K562 (cell line): ENCODE measurements at regions not wholly inside any gene's neighbourhood (a gene's known extent, or its start where the extent isn't known, plus 50 kb on each side); places are given as distances from the start of the nearest gene placed in this dataset.

Experiments used
- ATAC-seq: fragments of 200-7000 bp; cut with Tn5 transposase; 3 replicates; pipeline ENCODE4 v1.9.1; 2020; ENCODE audit warnings: moderate library complexity
- BruUV-seq: library from RNA; stranded (reverse); fragments of 400-500 nt; replicated peaks from 2 replicates; lab custom pipeline; 2021; lab: Mats Ljungman, UMichigan
- CTCF ChIA-PET: fragments of 300-600 bp; formaldehyde crosslinking; extraction: SDS; loops from one replicate; lab custom pipeline; 2021; ENCODE audit warnings: low intra/inter-chr PET ratio; lab: Yijun Ruan, JAX
- POLR2A ChIA-PET: fragments of 300-600, 350-650 bp; sonication (Branson Sonifier 250); formaldehyde crosslinking; extraction: SDS; loops from one replicate; lab custom pipeline; 2021; ENCODE audit warnings: antibody characterized with exemption, inconsistent platforms; lab: Yijun Ruan, JAX
- DNase-seq, 4 experiments: peaks; one replicate each; pipeline versions ENCODE4 v3.0.0 to v3.0.0-alpha.2; 2011 to 2018; ENCODE audit warnings: low spot score in 3 of 4, mixed read lengths in 3 of 4; ENCODE audit errors: extremely low read depth in 1 of 4
- FAIRE-seq: peaks from 2 replicates; lab custom pipeline; 2011; peaks lifted over from hg19 to GRCh38; lab: Jason Lieb, UNC
- H2AFZ ChIP-seq: 2 replicates; pipeline ENCODE4 v1.6.0; 2011; ENCODE audit warnings: low read depth, low read length, control low read depth, inconsistent platforms
- H3K27ac ChIP-seq: fragments of 200-600 bp; 3 replicates; pipeline ENCODE4 v1.8.0; 2011; ENCODE audit warnings: low read depth, mild to moderate bottlenecking, control low read depth, inconsistent platforms, low read length, moderate library complexity, mixed read lengths; ENCODE audit errors: extremely low read depth
- H3K27me3 ChIP-seq, 2 experiments: fragments of 300-600 bp in 1 of 2; 2 replicates in 1 of 2; 3 replicates in 1 of 2; pipeline versions ENCODE4 v1.6.0 to v1.8.0; 2011; ENCODE audit warnings: inconsistent platforms in 2 of 2, low read length in 2 of 2, mild to moderate bottlenecking in 1 of 2, mixed read lengths in 1 of 2, moderate library complexity in 1 of 2; ENCODE audit not compliant: control insufficient read depth in 2 of 2, insufficient read depth in 2 of 2
- H3K36me3 ChIP-seq: fragments of 300-600 bp; 3 replicates; pipeline ENCODE4 v1.8.0; 2011; ENCODE audit warnings: mild to moderate bottlenecking, low read length, inconsistent platforms; ENCODE audit not compliant: control insufficient read depth, insufficient read depth
- H3K4me1 ChIP-seq, 2 experiments: fragments of 200-600 bp in 1 of 2; replicated peaks in 1 of 2; 2 replicates in 1 of 2; 3 replicates in 1 of 2; pipeline versions ENCODE4 v1.5.1 to v1.8.0; 2011; ENCODE audit warnings: inconsistent platforms in 2 of 2, low read length in 2 of 2, mild to moderate bottlenecking in 1 of 2, mixed read lengths in 1 of 2, moderate library complexity in 1 of 2; ENCODE audit not compliant: control insufficient read depth in 2 of 2, insufficient read depth in 2 of 2
- H3K4me2 ChIP-seq: 2 replicates; pipeline ENCODE4 v1.6.1; 2011; ENCODE audit warnings: low read length, control low read depth, inconsistent platforms, mixed read lengths; ENCODE audit not compliant: insufficient read depth
- H3K4me3 ChIP-seq: fragments of 200-600 bp; sonication (generic), shearing (Covaris generic); 2 replicates; pipeline ENCODE4 v1.5.1; 2016; ENCODE audit warnings: control low read depth, inconsistent platforms
- H3K79me2 ChIP-seq: fragments of 200-600 bp; 3 replicates; pipeline ENCODE4 v1.8.0; 2011; ENCODE audit warnings: low read length, inconsistent platforms; ENCODE audit not compliant: control insufficient read depth, insufficient read depth
- H3K9ac ChIP-seq, 2 experiments: 2 replicates each; pipeline versions ENCODE4 v1.6.0 to v1.6.1; 2011; ENCODE audit warnings: low read depth in 2 of 2, low read length in 2 of 2, control low read depth in 1 of 2, inconsistent platforms in 1 of 2, mild to moderate bottlenecking in 1 of 2, mixed read lengths in 1 of 2; ENCODE audit not compliant: insufficient read depth in 1 of 2
- H3K9me1 ChIP-seq: one replicate; pipeline ENCODE4 v1.6.0; 2011; ENCODE audit warnings: inconsistent platforms, mild to moderate bottlenecking, low read length, moderate library complexity; ENCODE audit not compliant: control insufficient read depth, insufficient read depth
- H3K9me3 ChIP-seq: replicated peaks from 2 replicates; pipeline ENCODE4 v1.5.1; 2011; ENCODE audit warnings: low read depth, low read length, inconsistent platforms; ENCODE audit not compliant: control insufficient read depth, insufficient read depth
- H4K20me1 ChIP-seq: replicated peaks from 2 replicates; pipeline ENCODE4 v1.6.1; 2011; ENCODE audit warnings: low read length, inconsistent platforms, mixed read lengths; ENCODE audit not compliant: control insufficient read depth, insufficient read depth
- COPS2 ChIP-seq: fragments of 450-650 bp; conservative IDR thresholded peaks from 2 replicates; pipeline ENCODE4 v1.6.1; 2016; ENCODE audit warnings: mild to moderate bottlenecking, moderate library complexity
- CSDE1 ChIP-seq, 2 experiments: fragments of 450-650 bp; IDR thresholded peaks; 2 replicates each; pipeline ENCODE4 v1.6.1; 2016; ENCODE audit warnings: mild to moderate bottlenecking in 1 of 2
- E2F6 ChIP-seq, 2 experiments: IDR thresholded peaks; 2 replicates each; pipeline ENCODE4 v1.6.1; 2011; ENCODE audit warnings: borderline replicate concordance in 1 of 2, control low read depth in 1 of 2, low read depth in 1 of 2, low read length in 1 of 2, mild to moderate bottlenecking in 1 of 2, mixed read lengths in 1 of 2, moderate library complexity in 1 of 2; ENCODE audit not compliant: insufficient read depth in 1 of 2, insufficient read length in 1 of 2, poor library complexity in 1 of 2, severe bottlenecking in 1 of 2; ENCODE audit errors: extremely low read depth in 1 of 2
- HIVEP1 ChIP-seq: fragments of 250-450 bp; sonication (Bioruptor Pico); IDR thresholded peaks from 2 replicates; pipeline ENCODE4 v1.4.0; 2020; ENCODE audit warnings: mild to moderate bottlenecking
- HMG20B ChIP-seq: fragments of 250-450 bp; sonication (Bioruptor Pico); IDR thresholded peaks from 2 replicates; pipeline ENCODE4 v1.5.0; 2021; ENCODE audit warnings: mild to moderate bottlenecking
- HNRNPLL ChIP-seq: fragments of 200-400 bp; formaldehyde crosslinking; IDR thresholded peaks from 2 replicates; pipeline ENCODE4 v1.6.1; 2017; ENCODE audit warnings: low read length, low read depth, mild to moderate bottlenecking; ENCODE audit not compliant: poor library complexity, severe bottlenecking
- PML ChIP-seq: IDR thresholded peaks from 2 replicates; pipeline ENCODE4 v1.6.1; 2012; ENCODE audit warnings: low read length, inconsistent platforms
- RERE ChIP-seq: sonication (generic); formaldehyde crosslinking; IDR thresholded peaks from 2 replicates; pipeline ENCODE4 v1.8.0; 2023; ENCODE audit warnings: missing genetic modification reagents, mild to moderate bottlenecking, borderline replicate concordance
- THRAP3 ChIP-seq: fragments of 450-650 bp; IDR thresholded peaks from 2 replicates; pipeline ENCODE4 v1.6.1; 2016; ENCODE audit warnings: mild to moderate bottlenecking, inconsistent platforms, borderline replicate concordance
- VEZF1 ChIP-seq: fragments of 200-800 bp; sonication (Bioruptor generic); IDR thresholded peaks from 2 replicates; pipeline ENCODE4 v1.6.1; 2017; ENCODE audit warnings: missing genetic modification characterization, missing compliant biosample characterization
- YY1 ChIP-seq, 3 experiments: IDR thresholded peaks; 2 replicates each; pipeline ENCODE4 v1.6.1; 2011; ENCODE audit warnings: low read length in 2 of 3, mild to moderate bottlenecking in 2 of 3, moderate library complexity in 2 of 3, borderline replicate concordance in 1 of 3, control low read depth in 1 of 3, low read depth in 1 of 3; ENCODE audit not compliant: insufficient read depth in 3 of 3, insufficient replicate concordance in 2 of 3, control insufficient read depth in 1 of 3, insufficient read length in 1 of 3; ENCODE audit errors: extremely low read depth in 1 of 3
- ZNF778 ChIP-seq: fragments of 450-650 bp; formaldehyde crosslinking; IDR thresholded peaks from 2 replicates; pipeline ENCODE4 v1.4.0; 2020; ENCODE audit warnings: mild to moderate bottlenecking, moderate library complexity
- WGBS: fragments of 100-300 bp; shearing (Covaris generic); methylation state at CpG from one replicate; pipeline ENCODE4 v1.1.6; 2016; ENCODE audit warnings: low coverage, mixed read lengths; ENCODE audit not compliant: insufficient coverage; ENCODE audit errors: missing lambda C conversion rate; 5-methylcytosine and 5-hydroxymethylcytosine counted together
- in situ Hi-C: fragments of 300-500 bp; cut with MboI; formaldehyde crosslinking; loops from 4 replicates; pipeline ENCODE4 v1.15.0; 2018; ENCODE audit warnings: inconsistent platforms, mixed read lengths
- intact Hi-C: fragments of 100-400 bp; cut with micrococcal nuclease; formaldehyde crosslinking; loops from 2 replicates; pipeline ENCODE4 v1.14.2; 2022

- TF ChIP-seq E2F6 (IDR thresholded peaks at IDR 0.05; ENCODE audit: borderline replicate concordance in 1 of 2, extremely low read depth in 1 of 2, insufficient read depth in 1 of 2, insufficient read length in 1 of 2, low read depth in 1 of 2, low read length in 1 of 2, poor library complexity in 1 of 2, severe bottlenecking in 1 of 2) (no peak), HIVEP1 (CRISPR knock-in tag) (no peak), HNRNPLL (no peak), THRAP3 (no peak), CSDE1 (IDR thresholded peaks at IDR 0.05) (no peak)
- TF ChIP-seq, all 486 proteins: peak for 0
These were observed 262.8 kb upstream of the LRFN5 start (continued) for GRCh38 chr14:41343857-41344256.

- DNase-seq (no peak), FAIRE-seq (no peak), ATAC-seq (no peak)
- H3K9me3 ChIP-seq, result no peaks in the 10 kb centered on the region
- WGBS, result 0% methylated on average over 1 of the region's 1 CpG
- no peak overlapping the region for H3K27ac ChIP-seq
- H3K4me2 ChIP-seq, result no peak overlapping the region
- no peaks in the 10 kb centered on the region for H3K4me1 ChIP-seq
- ChIA-PET CTCF (no interaction called here), POLR2A (no interaction called here)
- H3K79me2 ChIP-seq, result no peaks in the 10 kb centered on the region
- in situ Hi-C loops (no loop called here), intact Hi-C loops (no loop called here)
- no peaks in the 10 kb centered on the region for H3K36me3 ChIP-seq
- H3K9me1 ChIP-seq, result no peaks in the 10 kb centered on the region
- H3K9ac ChIP-seq, result no peak overlapping the region
- no peaks in the 10 kb centered on the region for H3K27me3 ChIP-seq
- no peak overlapping the region for H2AFZ ChIP-seq
- no peaks in the 10 kb centered on the region for H4K20me1 ChIP-seq
- BruUV-seq, result no TSS peak
- H3K4me3 ChIP-seq, result no peak overlapping the region
- TF ChIP-seq HMG20B (CRISPR knock-in tag) (no peak), PML (no peak), ZNF778 (CRISPR knock-in tag) (no peak), COPS2 (no peak), VEZF1 (CRISPR knock-in tag) (no peak), YY1 (IDR thresholded peaks at IDR 0.05; ENCODE audit: borderline replicate concordance in 1 of 3, control insufficient read depth in 1 of 3, extremely low read depth in 1 of 3, insufficient read depth in 3 of 3, insufficient read length in 1 of 3, insufficient replicate concordance in 2 of 3, low read depth in 1 of 3, low read length in 2 of 3) (no peak), RERE (CRISPR knock-in tag) (no peak)
These were observed 293.5 kb upstream of the LRFN5 start for GRCh38 chr14:41313196-41313595.
